ENCODE measurements at regions not wholly inside any gene's neighbourhood (a gene's known extent, or its start where the extent isn't known, plus 50 kb on each side); places are given as distances from the start of the nearest gene placed in this dataset.

DNA sequence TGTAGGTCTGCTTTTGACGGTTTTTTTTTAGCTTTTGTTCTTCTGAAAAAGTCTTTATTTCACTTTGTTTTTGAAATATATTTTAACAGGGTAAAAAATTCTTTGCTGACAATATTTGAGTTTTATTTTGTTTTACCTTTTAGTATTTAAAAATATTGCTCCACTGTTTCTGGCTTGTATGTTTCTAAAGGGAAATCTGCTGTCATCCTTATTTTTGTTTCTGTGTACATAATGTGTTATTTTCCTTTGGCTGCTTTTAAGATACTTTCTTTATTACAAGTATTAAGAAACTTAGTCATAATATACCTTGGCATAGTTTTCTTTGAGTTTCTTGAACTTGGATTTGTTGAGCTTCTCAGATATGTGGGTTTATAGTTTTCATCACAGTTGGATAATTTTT, 88.6 kb upstream of the SPACA1 start:
- no peak for DNase-seq (ENCODE audit: low spot score in 2 of 2)
- H3K4me3 ChIP-seq: no peak overlapping the region
- no peaks in the 10 kb centered on the region for H3K27me3 ChIP-seq
- H3K36me3 ChIP-seq: no peaks in the 10 kb centered on the region
- TF ChIP-seq POLR2AphosphoS5 (IDR thresholded peaks at IDR 0.05) (no peak), POLR2A (IDR thresholded peaks at IDR 0.05) (no peak)
- TF ChIP-seq, protein P1, sequence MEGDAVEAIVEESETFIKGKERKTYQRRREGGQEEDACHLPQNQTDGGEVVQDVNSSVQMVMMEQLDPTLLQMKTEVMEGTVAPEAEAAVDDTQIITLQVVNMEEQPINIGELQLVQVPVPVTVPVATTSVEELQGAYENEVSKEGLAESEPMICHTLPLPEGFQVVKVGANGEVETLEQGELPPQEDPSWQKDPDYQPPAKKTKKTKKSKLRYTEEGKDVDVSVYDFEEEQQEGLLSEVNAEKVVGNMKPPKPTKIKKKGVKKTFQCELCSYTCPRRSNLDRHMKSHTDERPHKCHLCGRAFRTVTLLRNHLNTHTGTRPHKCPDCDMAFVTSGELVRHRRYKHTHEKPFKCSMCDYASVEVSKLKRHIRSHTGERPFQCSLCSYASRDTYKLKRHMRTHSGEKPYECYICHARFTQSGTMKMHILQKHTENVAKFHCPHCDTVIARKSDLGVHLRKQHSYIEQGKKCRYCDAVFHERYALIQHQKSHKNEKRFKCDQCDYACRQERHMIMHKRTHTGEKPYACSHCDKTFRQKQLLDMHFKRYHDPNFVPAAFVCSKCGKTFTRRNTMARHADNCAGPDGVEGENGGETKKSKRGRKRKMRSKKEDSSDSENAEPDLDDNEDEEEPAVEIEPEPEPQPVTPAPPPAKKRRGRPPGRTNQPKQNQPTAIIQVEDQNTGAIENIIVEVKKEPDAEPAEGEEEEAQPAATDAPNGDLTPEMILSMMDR (IDR thresholded peaks at IDR 0.05): no peak
- intact Hi-C loops (cut with DNase I; ENCODE audit: low total_unique reads): no loop called here
- no peaks in the 10 kb centered on the region for H3K4me1 ChIP-seq
- H3K27ac ChIP-seq: no peak overlapping the region
- H3K9me3 ChIP-seq: no peaks in the 10 kb centered on the region

DNA sequence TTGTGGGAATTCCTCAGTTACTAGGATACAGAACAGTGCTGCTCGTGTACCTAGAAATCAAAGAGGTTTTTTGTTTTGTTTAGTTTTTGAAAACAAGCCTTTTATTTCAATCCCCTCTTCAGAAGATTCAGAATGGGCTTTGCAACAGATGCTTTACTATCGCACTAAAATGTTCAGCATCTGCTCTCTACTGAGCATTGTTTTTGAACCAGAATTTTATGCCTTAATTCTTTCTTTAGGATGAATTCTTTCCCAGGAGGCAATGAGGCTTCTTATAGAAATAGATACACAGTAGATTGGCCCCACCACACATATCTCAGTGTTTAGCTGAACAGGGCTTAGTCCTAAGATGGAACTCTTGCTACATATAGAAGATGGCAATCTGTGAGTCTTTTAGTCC, 95.9 kb upstream of the SPACA1 start:
- no peak for DNase-seq (ENCODE audit: low spot score in 2 of 2)
- TF ChIP-seq, protein P1 (IDR thresholded peaks at IDR 0.05): no peak
- no peak for TF ChIP-seq POLR2A (IDR thresholded peaks at IDR 0.05)
- TF ChIP-seq POLR2AphosphoS5 (IDR thresholded peaks at IDR 0.05): no peak
- H3K4me3 ChIP-seq: no peak overlapping the region
- no peak overlapping the region for H3K27ac ChIP-seq
- no peaks in the 10 kb centered on the region for H3K27me3 ChIP-seq
- intact Hi-C loops (cut with DNase I; ENCODE audit: low total_unique reads): no loop called here
- no peaks in the 10 kb centered on the region for H3K4me1 ChIP-seq
- no peaks in the 10 kb centered on the region for H3K9me3 ChIP-seq
- H3K36me3 ChIP-seq: no peaks in the 10 kb centered on the region

DNA sequence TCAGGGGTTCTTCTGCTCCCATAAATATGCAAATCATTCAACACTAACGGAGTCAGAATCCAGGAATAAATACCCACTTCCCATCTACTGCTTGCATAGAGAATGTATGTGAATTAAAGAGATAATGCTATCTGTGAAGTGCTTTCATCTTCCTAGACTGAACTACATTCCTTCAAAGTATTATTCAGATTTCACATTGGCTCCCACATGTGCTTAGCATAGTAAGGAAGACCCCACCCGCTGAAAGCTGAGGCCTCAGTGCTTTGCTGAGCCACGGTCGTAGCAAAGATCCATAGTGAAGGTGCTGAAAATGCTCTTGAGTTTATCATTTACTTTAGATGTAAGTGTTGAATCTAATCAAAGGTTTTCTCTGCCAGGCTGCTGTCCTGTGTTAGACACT, 97.0 kb upstream of the SPACA1 start:
- TF ChIP-seq POLR2AphosphoS5 (IDR thresholded peaks at IDR 0.05): no peak
- H3K4me3 ChIP-seq: no peak overlapping the region

DNA sequence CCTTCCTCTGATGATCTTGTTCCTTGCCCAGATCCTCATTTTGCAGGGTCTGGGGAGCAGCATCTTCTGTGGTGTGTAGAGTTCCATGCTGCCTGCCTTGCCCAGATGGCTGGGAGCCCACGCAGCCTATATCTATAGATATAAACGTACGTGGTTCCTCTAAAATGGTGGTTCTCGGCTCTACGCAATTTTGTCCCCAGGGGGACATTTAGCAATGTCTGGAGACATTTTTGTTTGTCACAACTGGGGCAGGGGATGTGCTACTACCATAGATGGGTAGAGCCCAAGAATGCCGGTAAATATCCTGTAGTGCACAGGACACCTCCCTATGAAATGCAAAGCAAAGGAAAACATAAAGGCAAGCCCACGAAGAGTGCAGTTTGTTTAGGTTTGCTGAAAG, 98.4 kb upstream of the SPACA1 start:
- intact Hi-C loops (cut with DNase I; ENCODE audit: low total_unique reads): no loop called here
- Histone ChIP-seq H3K4me3 (no peak overlapping the region), H3K27me3 (no peaks in the 10 kb centered on the region), H3K4me1 (no peaks in the 10 kb centered on the region), H3K36me3 (no peaks in the 10 kb centered on the region), H3K27ac (no peak overlapping the region), H3K9me3 (no peaks in the 10 kb centered on the region)
- no peak for DNase-seq (ENCODE audit: low spot score in 2 of 2)
- TF ChIP-seq POLR2AphosphoS5 (IDR thresholded peaks at IDR 0.05) (no peak), POLR2A (IDR thresholded peaks at IDR 0.05) (no peak)
- TF ChIP-seq, protein P1 (IDR thresholded peaks at IDR 0.05): no peak

More for the DNA sequence above, 97.0 kb upstream of the SPACA1 start:
- Histone ChIP-seq H3K9me3 (no peaks in the 10 kb centered on the region), H3K27me3 (no peaks in the 10 kb centered on the region), H3K4me1 (no peaks in the 10 kb centered on the region), H3K27ac (no peak overlapping the region), H3K36me3 (no peaks in the 10 kb centered on the region)
- intact Hi-C loops (cut with DNase I; ENCODE audit: low total_unique reads): no loop called here
- no peak for DNase-seq (ENCODE audit: low spot score in 2 of 2)

DNA sequence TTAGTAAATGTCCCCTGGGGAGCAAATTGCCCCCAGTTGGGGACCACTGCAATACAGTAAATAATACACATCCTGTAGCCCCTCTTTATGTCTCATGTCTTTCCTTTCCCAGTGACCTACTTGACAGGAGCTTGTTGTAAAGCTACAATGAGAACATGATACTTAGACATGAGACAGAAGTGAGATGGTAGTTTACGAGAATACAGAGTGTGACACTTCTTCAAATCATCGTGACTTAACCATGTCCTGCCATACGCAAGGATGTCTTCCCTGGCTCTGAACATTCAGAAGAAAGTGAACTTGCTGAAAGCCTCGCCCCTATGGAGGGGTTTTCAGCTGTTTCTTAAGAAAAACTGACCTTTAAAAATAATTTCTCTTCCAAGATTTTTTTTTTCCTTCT, 101.0 kb upstream of the SPACA1 start:
- no peak for DNase-seq (ENCODE audit: low spot score in 2 of 2)
- no peak overlapping the region for H3K4me3 ChIP-seq
- intact Hi-C loops (cut with DNase I; ENCODE audit: low total_unique reads): no loop called here
- peak overlapping the region; percentile 13 to 76 for H3K27ac ChIP-seq
- no peak for TF ChIP-seq POLR2AphosphoS5 (IDR thresholded peaks at IDR 0.05)
- TF ChIP-seq, protein P1 (IDR thresholded peaks at IDR 0.05): no peak
- TF ChIP-seq POLR2A (IDR thresholded peaks at IDR 0.05): no peak
- no peaks in the 10 kb centered on the region for H3K4me1 ChIP-seq
- no peaks in the 10 kb centered on the region for H3K27me3 ChIP-seq
- no peaks in the 10 kb centered on the region for H3K36me3 ChIP-seq
- no peaks in the 10 kb centered on the region for H3K9me3 ChIP-seq

DNA sequence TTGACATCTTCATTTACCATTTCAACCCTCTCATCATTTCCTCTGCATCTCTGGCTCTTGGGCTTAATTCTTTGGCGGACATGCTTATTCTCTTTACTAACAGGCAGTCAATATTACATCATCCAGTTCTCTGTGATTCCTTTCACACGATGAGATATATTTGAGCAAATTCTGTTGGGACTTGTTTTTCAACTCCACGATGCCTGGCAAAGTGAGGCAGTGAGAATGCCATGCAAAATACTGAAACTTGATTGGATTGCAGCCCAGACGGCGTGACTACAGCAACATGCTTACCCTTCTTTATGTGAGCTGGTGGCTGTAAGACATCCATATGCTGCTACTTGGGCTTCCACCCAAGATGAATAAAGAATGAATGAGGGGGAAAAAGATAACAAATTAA, 101.7 kb upstream of the SPACA1 start:
- H3K27me3 ChIP-seq: no peaks in the 10 kb centered on the region
- no peak overlapping the region for H3K4me3 ChIP-seq
- TF ChIP-seq POLR2AphosphoS5 (IDR thresholded peaks at IDR 0.05): no peak
- TF ChIP-seq, protein P1 (IDR thresholded peaks at IDR 0.05): no peak
- TF ChIP-seq POLR2A (IDR thresholded peaks at IDR 0.05): no peak
- no peaks in the 10 kb centered on the region for H3K9me3 ChIP-seq
- intact Hi-C loops (cut with DNase I; ENCODE audit: low total_unique reads): no loop called here
- H3K27ac ChIP-seq: peak overlapping the region; percentile 76 to 77
- peak in 1 of 2 donors; percentile 54 for DNase-seq (ENCODE audit: low spot score in 2 of 2)
- no peaks in the 10 kb centered on the region for H3K4me1 ChIP-seq
- H3K36me3 ChIP-seq: no peaks in the 10 kb centered on the region

Data from breast epithelium (tissue), 4 donors.